BE2C (cell line): ENCODE measurements at regions not wholly inside any gene's neighbourhood (a gene's known extent, or its start where the extent isn't known, plus 50 kb on each side); places are given as distances from the start of the nearest gene placed in this dataset.

Experiments used
- DNase-seq: peaks from one replicate; pipeline ENCODE4 v3.0.0-alpha.2; 2020
- H3K27me3 ChIP-seq: fragments of 250-450 bp; sonication (Bioruptor Pico); 2 replicates; pipeline ENCODE4 v1.5.1; 2020; ENCODE audit warnings: mild to moderate bottlenecking
- H3K36me3 ChIP-seq: fragments of 250-450 bp; sonication (Bioruptor Pico); 2 replicates; pipeline ENCODE4 v1.5.1; 2020; ENCODE audit warnings: mild to moderate bottlenecking
- H3K4me1 ChIP-seq: fragments of 250-450 bp; sonication (Bioruptor Pico); 2 replicates; pipeline ENCODE4 v1.5.1; 2020
- H3K4me3 ChIP-seq: 2 replicates; pipeline ENCODE4 v1.5.1; 2011; ENCODE audit warnings: low read depth, low read length
- H3K9me3 ChIP-seq: fragments of 250-450 bp; sonication (Bioruptor Pico); 2 replicates; pipeline ENCODE4 v1.5.1; 2020
- CTCF ChIP-seq: IDR thresholded peaks from 2 replicates; pipeline ENCODE4 v1.5.1; 2012; ENCODE audit warnings: mild to moderate bottlenecking, low read depth, low read length

GRCh38 chr6:95959261-95959660, 56.5 kb upstream of the FUT9 start:
- Histone ChIP-seq H3K9me3 (no peaks in the 10 kb centered on the region), H3K4me3 (no peak overlapping the region), H3K4me1 (no peaks in the 10 kb centered on the region), H3K27me3 (no peaks in the 10 kb centered on the region), H3K36me3 (no peaks in the 10 kb centered on the region)
- no peak for TF ChIP-seq CTCF
- no peak for DNase-seq
